HG03521 (cell line): ENCODE measurements at regions not wholly inside any gene's neighbourhood (a gene's known extent, or its start where the extent isn't known, plus 50 kb on each side); places are given as distances from the start of the nearest gene placed in this dataset.
"Not testable (repeated sequence)": the region's sequence is repeated elsewhere in the genome, so short reads cannot be mapped to it uniquely, and the experiment has no call there.

Experiments used
- ATAC-seq: cut with Tn5 transposase; IDR thresholded peaks from one replicate; pipeline ENCODE4 v1.9.1; 2021; ENCODE audit warnings: mild to moderate bottlenecking, moderate library complexity; ENCODE audit not compliant: unreplicated experiment

GRCh38 chr22:49405590-49405989 is 422.1 kb downstream of the BRD1 start:
- ATAC-seq = no peak

GRCh38 chr22:49404576-49405241 is 423.0 kb downstream of the BRD1 start:
- ATAC-seq = no peak

GRCh38 chr22:49404020-49404419 is 423.7 kb downstream of the BRD1 start:
- no peak for ATAC-seq

- ATAC-seq = no peak
These were observed 424.6 kb downstream of the BRD1 start for GRCh38 chr22:49403102-49403501.

- no peak for ATAC-seq
These were observed 425.5 kb downstream of the BRD1 start for GRCh38 chr22:49402169-49402568.

- ATAC-seq = no peak
These were observed 426.6 kb downstream of the BRD1 start for GRCh38 chr22:49400941-49401598.

GRCh38 chr22:49400136-49400940 is 427.3 kb downstream of the BRD1 start:
- ATAC-seq = no peak

GRCh38 chr22:49398646-49399045 is 429.0 kb downstream of the BRD1 start:
- no peak for ATAC-seq

- no peak for ATAC-seq
These were observed 429.6 kb downstream of the BRD1 start for GRCh38 chr22:49398115-49398514.

- no peak for ATAC-seq
These were observed 430.9 kb downstream of the BRD1 start for GRCh38 chr22:49396817-49397216.

GRCh38 chr22:49395617-49396016 is 432.1 kb downstream of the BRD1 start:
- ATAC-seq = no peak

GRCh38 chr22:49395062-49395461 is 432.6 kb downstream of the BRD1 start:
- ATAC-seq = not testable (repeated sequence)

- ATAC-seq = no peak
These were observed 433.4 kb downstream of the BRD1 start for GRCh38 chr22:49394116-49394785.

- ATAC-seq = no peak
These were observed 434.1 kb downstream of the BRD1 start for GRCh38 chr22:49393526-49393925.

GRCh38 chr22:49392841-49393510 is 434.7 kb downstream of the BRD1 start:
- no peak for ATAC-seq

- ATAC-seq = no peak
These were observed 435.4 kb downstream of the BRD1 start for GRCh38 chr22:49392247-49392646.

GRCh38 chr22:49391436-49391835 is 436.2 kb downstream of the BRD1 start:
- no peak for ATAC-seq

GRCh38 chr22:49390954-49391353 is 436.7 kb downstream of the BRD1 start:
- ATAC-seq = no peak

- ATAC-seq = not testable (repeated sequence)
These were observed 443.8 kb downstream of the BRD1 start for GRCh38 chr22:49383909-49384308.

GRCh38 chr22:49382451-49382735 is 445.3 kb downstream of the BRD1 start:
- no peak for ATAC-seq
